Skeletal muscle tissue (tissue), 3 donors: ENCODE measurements at regions not wholly inside any gene's neighbourhood (a gene's known extent, or its start where the extent isn't known, plus 50 kb on each side); places are given as distances from the start of the nearest gene placed in this dataset.

ENCODE experiments used
- H3K27ac ChIP-seq: one replicate; pipeline ENCODE4 v1.7.0; 2013; ENCODE audit warnings: mild to moderate bottlenecking, low read depth, low read length, inconsistent platforms
- H3K27me3 ChIP-seq, 3 donors: one replicate each; pipeline ENCODE4 v1.7.0; 2013; ENCODE audit warnings: low read length in 3 of 3; ENCODE audit not compliant: control insufficient read depth in 3 of 3, insufficient read depth in 3 of 3
- H3K36me3 ChIP-seq, 3 donors: one replicate each; pipeline ENCODE4 v1.7.0; 2013; ENCODE audit warnings: low read length in 3 of 3; ENCODE audit not compliant: control insufficient read depth in 3 of 3, insufficient read depth in 3 of 3
- H3K4me1 ChIP-seq, 3 donors: one replicate each; pipeline ENCODE4 v1.7.0; 2013; ENCODE audit warnings: low read length in 3 of 3, mild to moderate bottlenecking in 3 of 3; ENCODE audit not compliant: control insufficient read depth in 3 of 3, insufficient read depth in 3 of 3
- H3K4me3 ChIP-seq, 3 donors: one replicate each; pipeline ENCODE4 v1.7.0; 2013; ENCODE audit warnings: low read length in 3 of 3
- H3K9ac ChIP-seq, 3 donors: one replicate each; pipeline ENCODE4 v1.7.0; 2013; ENCODE audit warnings: low read length in 3 of 3, mild to moderate bottlenecking in 3 of 3, moderate library complexity in 2 of 3, low read depth in 1 of 3
- H3K9me3 ChIP-seq, 3 donors: one replicate each; pipeline ENCODE4 v1.7.0; 2013; ENCODE audit warnings: low read length in 3 of 3; ENCODE audit not compliant: control insufficient read depth in 3 of 3
- donor health status: Osteomylitis.

DNA sequence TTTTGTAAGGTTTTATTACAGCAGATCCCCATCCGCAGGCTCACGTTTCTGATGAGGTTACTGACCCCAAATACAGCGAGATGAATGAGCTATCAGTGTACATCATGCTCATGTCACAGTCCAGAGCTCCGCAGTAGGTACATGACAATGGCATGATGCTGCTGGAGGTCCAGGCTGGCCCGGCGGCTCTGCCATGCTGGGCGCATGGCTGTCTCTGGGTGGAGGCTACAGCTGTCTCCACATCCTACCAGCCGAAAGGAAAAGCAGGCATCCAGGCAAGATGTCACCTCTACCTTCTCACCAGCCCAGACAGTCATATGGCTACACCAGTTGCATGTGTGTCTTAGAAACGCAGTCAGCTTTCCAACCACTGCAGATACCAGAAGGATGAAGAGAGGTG is 90.9 kb upstream of the RNF32 start:
- no peak overlapping the region for H3K9ac ChIP-seq
- H3K4me1 ChIP-seq: no peaks in the 10 kb centered on the region
- peaks cover 0 to 2% (median 0%) of the 10 kb centered on the region in 3 donors for H3K9me3 ChIP-seq
- H3K4me3 ChIP-seq: no peak overlapping the region
- H3K27ac ChIP-seq: no peak overlapping the region
- H3K27me3 ChIP-seq: no peaks in the 10 kb centered on the region
- H3K36me3 ChIP-seq: peaks cover 0 to 2% (median 0%) of the 10 kb centered on the region in 3 donors

DNA sequence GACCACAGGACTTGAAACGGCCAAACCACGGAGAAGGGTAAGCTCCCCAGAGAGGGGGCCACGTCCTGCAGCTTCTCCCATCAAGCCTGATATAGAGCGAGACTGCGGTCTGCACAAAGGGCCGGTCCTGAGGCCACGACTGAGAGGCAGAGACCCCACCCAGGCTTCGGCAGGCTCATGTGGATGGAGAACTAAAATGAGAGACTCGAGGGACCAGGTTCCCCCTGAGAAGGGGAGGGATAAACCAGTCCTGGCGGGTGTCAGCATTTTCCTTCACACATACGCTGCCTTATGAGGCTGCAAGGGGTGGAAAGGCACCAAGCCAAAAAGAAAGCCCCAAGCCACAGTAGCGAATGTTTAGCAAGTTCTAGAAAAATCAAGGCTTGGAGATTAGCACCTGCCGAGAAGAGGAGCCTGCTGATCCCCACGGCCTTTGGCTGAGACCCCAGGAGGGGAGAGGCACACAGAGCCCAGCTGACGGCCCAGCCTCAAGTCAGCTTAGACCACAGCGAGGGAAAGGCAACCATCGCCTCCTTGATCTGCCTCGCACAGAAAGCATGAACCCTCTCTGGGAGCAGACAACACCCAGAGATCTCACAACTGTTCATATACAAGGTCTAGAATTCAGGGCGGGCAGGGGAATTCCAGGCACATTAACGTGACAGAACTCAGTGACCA is 92.6 kb upstream of the RNF32 start:
- H3K27ac ChIP-seq: no peak overlapping the region
- H3K9ac ChIP-seq: no peak overlapping the region
- H3K27me3 ChIP-seq: no peaks in the 10 kb centered on the region
- H3K4me3 ChIP-seq: no peak overlapping the region
- no peaks in the 10 kb centered on the region for H3K4me1 ChIP-seq
- H3K36me3 ChIP-seq: no peaks in the 10 kb centered on the region
- H3K9me3 ChIP-seq: peaks cover 0 to 2% (median 0%) of the 10 kb centered on the region in 3 donors

DNA sequence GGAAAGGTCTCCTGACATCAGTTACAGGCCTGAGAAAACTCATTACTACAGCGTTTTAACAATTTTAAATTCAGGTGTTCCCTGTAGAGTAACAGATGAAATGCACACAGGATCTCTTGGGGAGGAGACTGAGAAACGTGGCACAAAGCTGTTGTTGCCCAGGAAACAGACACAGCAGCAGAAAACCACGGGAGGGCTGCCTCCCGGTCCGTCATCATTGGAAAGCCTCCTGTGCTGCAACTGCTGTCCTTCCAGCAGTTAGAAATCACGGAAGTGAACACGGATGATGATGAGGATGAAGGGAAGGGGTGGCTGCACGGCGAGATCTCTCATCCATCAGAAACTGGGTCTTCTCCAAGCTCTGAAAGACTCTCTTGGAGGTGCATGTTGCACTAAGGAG is 94.6 kb upstream of the RNF32 start:
- no peak overlapping the region for H3K4me3 ChIP-seq
- no peaks in the 10 kb centered on the region for H3K27me3 ChIP-seq
- peaks cover 0 to 2% (median 0%) of the 10 kb centered on the region in 3 donors for H3K9me3 ChIP-seq
- H3K36me3 ChIP-seq: no peaks in the 10 kb centered on the region
- H3K27ac ChIP-seq: no peak overlapping the region
- no peaks in the 10 kb centered on the region for H3K4me1 ChIP-seq
- no peak overlapping the region for H3K9ac ChIP-seq

DNA sequence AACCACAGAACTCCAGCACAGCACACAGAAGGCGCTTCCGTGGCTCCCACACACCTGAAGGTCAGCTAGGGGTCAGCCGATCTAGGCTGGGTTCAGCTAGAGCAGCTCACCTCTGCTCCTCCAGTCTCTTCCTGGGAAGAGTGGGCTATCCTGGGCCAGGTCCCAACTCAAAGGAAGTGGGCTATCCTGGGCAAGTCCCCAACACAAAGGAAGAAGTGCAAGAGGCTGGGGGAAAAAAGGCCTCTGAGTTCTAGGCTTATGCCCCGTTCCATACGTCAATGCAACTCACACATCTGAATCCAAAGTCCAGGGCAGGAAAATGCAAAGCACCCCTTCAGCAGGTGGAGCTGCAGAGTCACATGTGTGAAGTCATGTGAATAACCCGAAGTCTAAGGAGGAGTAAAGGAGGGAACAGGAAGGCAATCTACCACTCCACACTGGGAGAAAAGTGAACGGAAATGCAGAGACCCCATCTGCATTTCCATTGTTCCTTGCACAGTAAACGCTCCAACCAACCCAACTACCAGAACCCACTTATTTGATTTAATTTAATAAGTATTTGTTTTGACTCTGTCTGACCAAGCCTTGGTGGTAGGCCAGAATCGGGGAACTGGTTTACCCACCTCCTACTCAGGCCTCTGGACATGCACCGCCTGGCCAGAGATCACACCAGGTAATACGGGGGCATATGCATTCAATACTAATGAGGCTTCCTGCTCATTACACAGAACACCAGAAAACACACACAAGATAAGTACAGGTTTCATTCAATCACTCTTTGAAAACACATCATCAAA is 95.5 kb upstream of the RNF32 start:
- Histone ChIP-seq H3K4me3 (no peak overlapping the region), H3K9me3 (peaks cover 0 to 2% (median 0%) of the 10 kb centered on the region in 3 donors), H3K27ac (no peak overlapping the region), H3K27me3 (no peaks in the 10 kb centered on the region), H3K4me1 (no peaks in the 10 kb centered on the region), H3K36me3 (no peaks in the 10 kb centered on the region), H3K9ac (no peak overlapping the region)

DNA sequence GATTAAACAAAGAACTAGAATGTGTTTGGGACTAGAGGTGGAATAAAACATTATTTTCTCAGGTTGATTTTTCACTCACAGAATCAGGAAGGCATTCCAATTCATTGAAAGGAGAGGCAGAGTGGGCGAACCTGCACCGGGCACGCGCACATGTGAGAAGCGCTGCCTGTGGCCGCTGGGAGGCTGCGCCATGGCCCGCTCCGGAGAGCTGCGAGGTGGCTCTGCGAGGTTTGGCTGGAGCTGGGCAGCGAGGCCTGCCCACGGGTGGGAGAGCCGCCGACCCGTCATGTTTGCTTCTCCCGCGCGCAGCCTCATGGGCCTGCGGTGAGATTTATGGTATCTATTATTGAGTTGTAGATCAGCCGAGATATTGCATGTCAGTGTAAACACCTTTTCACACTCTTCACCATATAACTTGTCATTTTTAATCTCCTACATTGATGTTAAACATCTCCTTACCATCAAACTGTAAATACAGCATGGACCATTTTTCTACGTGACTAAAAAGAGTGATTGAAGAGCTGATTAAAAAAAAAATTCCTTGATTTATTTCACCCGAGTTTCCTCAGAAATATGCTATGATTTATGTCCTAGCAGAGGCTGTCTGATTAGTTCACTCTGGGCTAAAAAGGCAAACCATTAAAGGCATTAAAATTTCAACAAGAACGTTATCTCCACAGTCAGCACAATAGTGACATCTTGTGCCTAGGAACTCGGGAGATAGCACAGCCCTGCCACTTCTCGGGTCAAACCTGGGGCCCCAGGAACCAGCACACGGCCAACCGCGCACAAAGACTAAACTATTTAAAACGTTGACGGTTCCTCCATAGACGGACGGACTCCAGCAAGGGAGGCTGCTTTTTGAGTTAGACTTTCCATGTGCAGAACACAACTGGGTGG is 96.6 kb upstream of the RNF32 start:
- Histone ChIP-seq H3K4me3 (no peak overlapping the region), H3K27me3 (no peaks in the 10 kb centered on the region), H3K9me3 (peaks cover 0 to 2% (median 0%) of the 10 kb centered on the region in 3 donors), H3K9ac (no peak overlapping the region), H3K36me3 (no peaks in the 10 kb centered on the region), H3K4me1 (no peaks in the 10 kb centered on the region), H3K27ac (no peak overlapping the region)

DNA sequence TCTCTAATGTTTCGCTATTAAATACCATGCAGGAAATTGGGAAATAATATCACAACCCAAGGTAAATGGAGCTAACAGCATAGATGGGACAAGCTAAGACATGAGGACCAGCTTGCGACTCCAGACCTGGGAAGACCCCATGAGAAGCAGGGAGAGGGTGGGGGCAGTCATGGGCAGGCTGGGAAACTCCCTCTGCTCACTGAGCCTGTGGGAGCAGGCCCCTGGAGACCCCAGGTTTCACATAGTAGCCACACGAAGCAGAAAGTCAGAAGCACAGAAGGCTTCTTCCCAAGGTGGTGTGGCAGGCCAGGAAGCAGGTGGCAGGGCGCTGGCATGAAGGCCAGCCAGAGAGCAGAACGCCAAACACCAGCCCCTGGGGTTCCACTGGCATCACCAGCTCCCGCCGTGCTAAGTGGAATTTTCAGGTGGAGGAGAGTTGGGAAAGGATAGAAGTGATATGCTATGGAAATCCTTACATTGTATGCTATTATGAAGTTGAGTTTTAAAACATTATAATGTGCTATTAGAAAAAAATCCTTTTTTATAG is 99.9 kb upstream of the RNF32 start:
- no peak overlapping the region for H3K9ac ChIP-seq
- H3K4me3 ChIP-seq: no peak overlapping the region
- H3K27ac ChIP-seq: no peak overlapping the region
- H3K9me3 ChIP-seq: no peaks in the 10 kb centered on the region
- H3K27me3 ChIP-seq: no peaks in the 10 kb centered on the region
- no peaks in the 10 kb centered on the region for H3K36me3 ChIP-seq
- H3K4me1 ChIP-seq: no peaks in the 10 kb centered on the region

DNA sequence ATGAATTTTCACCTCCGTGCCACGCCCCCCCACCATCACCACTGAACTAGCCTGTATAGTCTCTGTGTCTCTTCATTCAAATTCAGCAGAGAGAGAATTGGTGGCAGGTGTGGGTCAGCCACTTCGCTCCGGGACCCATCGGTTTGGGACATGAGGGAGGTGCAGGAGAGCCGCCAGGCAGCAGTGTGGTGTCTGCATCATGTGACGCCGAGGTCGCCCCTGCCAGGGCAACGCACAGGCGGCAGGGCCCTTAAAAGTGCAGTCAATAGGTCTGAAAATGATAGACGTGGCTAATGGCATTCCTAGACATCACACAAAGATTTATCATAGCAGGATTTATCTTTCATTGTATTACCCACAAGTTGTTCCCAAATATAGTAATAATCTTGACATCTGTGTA is 100.6 kb upstream of the RNF32 start:
- no peaks in the 10 kb centered on the region for H3K27me3 ChIP-seq

DNA sequence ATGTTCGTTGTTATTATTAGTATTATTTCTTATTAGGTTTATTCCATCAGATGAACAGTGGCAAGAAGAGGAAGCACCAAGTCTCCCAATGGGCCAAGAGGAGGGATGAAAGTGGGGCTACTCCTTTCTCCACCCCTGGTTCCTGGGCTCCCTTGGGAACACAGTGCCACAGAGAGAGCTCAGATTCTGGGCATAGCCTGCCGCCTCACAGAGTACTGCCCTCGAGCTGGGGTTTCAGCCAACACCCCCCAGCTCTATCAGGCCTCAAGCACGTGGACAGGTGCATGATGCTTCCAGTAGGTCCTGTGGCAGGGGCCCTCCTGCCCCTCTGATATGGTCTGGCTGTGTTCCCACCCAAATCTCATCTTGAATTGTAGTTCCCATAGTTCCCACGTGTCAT is 103.6 kb upstream of the RNF32 start:
- Histone ChIP-seq H3K9me3 (no peaks in the 10 kb centered on the region), H3K4me3 (no peak overlapping the region), H3K36me3 (no peaks in the 10 kb centered on the region), H3K27me3 (no peaks in the 10 kb centered on the region), H3K27ac (no peak overlapping the region), H3K4me1 (no peaks in the 10 kb centered on the region), H3K9ac (no peak overlapping the region)

More for the DNA sequence above, 100.6 kb upstream of the RNF32 start:
- H3K9ac ChIP-seq: no peak overlapping the region
- no peak overlapping the region for H3K4me3 ChIP-seq
- no peaks in the 10 kb centered on the region for H3K4me1 ChIP-seq
- H3K9me3 ChIP-seq: no peaks in the 10 kb centered on the region
- H3K27ac ChIP-seq: no peak overlapping the region
- H3K36me3 ChIP-seq: no peaks in the 10 kb centered on the region

DNA sequence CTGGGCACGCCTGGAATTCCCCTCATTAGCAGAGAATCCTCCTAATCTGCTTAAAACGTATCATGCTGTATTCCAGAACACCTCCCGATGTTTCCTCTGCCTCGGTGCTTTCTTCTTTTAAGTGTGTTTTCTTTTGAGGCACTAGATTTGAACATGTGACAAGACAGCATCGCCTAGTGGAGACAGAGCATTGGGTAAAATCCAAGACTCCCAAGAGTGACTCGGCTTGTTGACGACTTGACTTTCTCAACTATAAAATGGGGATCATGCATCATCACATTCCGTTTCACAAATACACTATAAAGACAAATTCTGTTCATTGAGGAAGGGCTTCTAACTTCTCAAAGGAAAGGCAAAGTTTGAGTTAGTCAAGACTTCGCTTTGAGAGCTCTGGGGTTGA is 105.6 kb upstream of the RNF32 start:
- Histone ChIP-seq H3K36me3 (no peaks in the 10 kb centered on the region), H3K4me3 (no peak overlapping the region), H3K9ac (no peak overlapping the region), H3K27me3 (no peaks in the 10 kb centered on the region), H3K4me1 (no peaks in the 10 kb centered on the region), H3K9me3 (no peaks in the 10 kb centered on the region), H3K27ac (no peak overlapping the region)
